ENCODE measurements at regions not wholly inside any gene's neighbourhood (a gene's known extent, or its start where the extent isn't known, plus 50 kb on each side); places are given as distances from the start of the nearest gene placed in this dataset.

DNA sequence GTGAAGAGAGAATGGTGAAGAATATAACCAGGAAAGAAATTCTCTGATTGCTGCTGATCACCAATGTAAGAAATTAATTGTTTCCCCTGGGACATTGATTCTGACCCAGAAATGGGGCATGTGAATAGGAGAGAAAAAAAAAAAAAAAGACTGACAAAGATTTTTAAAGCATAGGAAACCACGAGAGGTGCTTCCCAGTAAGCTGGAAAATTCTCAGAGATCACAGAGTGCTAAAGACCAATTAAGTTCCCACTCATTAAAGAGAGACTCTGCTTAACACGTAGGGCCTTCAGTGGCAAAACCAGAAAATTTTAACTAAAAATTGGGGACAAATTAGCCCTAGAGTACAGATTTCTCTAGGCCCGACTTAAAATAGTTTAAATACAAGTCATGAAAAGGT lies 604.4 kb downstream of the ARAP2 start:
- TF ChIP-seq, protein P1, sequence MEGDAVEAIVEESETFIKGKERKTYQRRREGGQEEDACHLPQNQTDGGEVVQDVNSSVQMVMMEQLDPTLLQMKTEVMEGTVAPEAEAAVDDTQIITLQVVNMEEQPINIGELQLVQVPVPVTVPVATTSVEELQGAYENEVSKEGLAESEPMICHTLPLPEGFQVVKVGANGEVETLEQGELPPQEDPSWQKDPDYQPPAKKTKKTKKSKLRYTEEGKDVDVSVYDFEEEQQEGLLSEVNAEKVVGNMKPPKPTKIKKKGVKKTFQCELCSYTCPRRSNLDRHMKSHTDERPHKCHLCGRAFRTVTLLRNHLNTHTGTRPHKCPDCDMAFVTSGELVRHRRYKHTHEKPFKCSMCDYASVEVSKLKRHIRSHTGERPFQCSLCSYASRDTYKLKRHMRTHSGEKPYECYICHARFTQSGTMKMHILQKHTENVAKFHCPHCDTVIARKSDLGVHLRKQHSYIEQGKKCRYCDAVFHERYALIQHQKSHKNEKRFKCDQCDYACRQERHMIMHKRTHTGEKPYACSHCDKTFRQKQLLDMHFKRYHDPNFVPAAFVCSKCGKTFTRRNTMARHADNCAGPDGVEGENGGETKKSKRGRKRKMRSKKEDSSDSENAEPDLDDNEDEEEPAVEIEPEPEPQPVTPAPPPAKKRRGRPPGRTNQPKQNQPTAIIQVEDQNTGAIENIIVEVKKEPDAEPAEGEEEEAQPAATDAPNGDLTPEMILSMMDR (conservative IDR thresholded peaks at IDR 0.05; ENCODE audit: low read length), result no peak
- no peak for TF ChIP-seq EZH2phosphoT487 (IDR thresholded peaks at IDR 0.05; ENCODE audit: borderline replicate concordance)

Data from Loucy (cell line).